ENCODE measurements at regions not wholly inside any gene's neighbourhood (a gene's known extent, or its start where the extent isn't known, plus 50 kb on each side); places are given as distances from the start of the nearest gene placed in this dataset.

GRCh38 chr14:65228956-65229747 is 126.8 kb upstream of the MAX start:
- TF ChIP-seq EGR1 (IDR thresholded peaks at IDR 0.05; ENCODE audit: low read depth in 2 of 2) (no peak), CTCF (IDR thresholded peaks at IDR 0.05; ENCODE audit: low read depth, low read length, missing input control) (no peak), TAF1 (conservative IDR thresholded peaks at IDR 0.05) (no peak), HNF4G (IDR thresholded peaks at IDR 0.05) (no peak), REST (IDR thresholded peaks at IDR 0.05) (no peak), ZBTB33 (IDR thresholded peaks at IDR 0.05) (no peak), MAX (IDR thresholded peaks at IDR 0.05) (no peak), GABPA (IDR thresholded peaks at IDR 0.05 in 1 of 2, conservative IDR thresholded peaks at IDR 0.05 in 1 of 2) (no peak), RXRA (IDR thresholded peaks at IDR 0.05) (no peak), RAD21 (IDR thresholded peaks at IDR 0.05) (no peak)
